Breast epithelium (tissue), 3 donors: ENCODE measurements at regions not wholly inside any gene's neighbourhood (a gene's known extent, or its start where the extent isn't known, plus 50 kb on each side); places are given as distances from the start of the nearest gene placed in this dataset.

Source experiments
- CTCF ChIP-seq, 3 donors: fragments of 450-650 bp; IDR thresholded peaks; one replicate each; pipeline ENCODE4 v1.5.1; 2016 to 2017; ENCODE audit warnings: antibody characterized with exemption in 3 of 3, mild to moderate bottlenecking in 3 of 3, moderate library complexity in 3 of 3
- POLR2AphosphoS5 ChIP-seq, 3 donors: sonication (generic); formaldehyde crosslinking; IDR thresholded peaks; one replicate each; pipeline ENCODE4 v1.6.1; 2017; ENCODE audit warnings: antibody characterized with exemption in 3 of 3

DNA sequence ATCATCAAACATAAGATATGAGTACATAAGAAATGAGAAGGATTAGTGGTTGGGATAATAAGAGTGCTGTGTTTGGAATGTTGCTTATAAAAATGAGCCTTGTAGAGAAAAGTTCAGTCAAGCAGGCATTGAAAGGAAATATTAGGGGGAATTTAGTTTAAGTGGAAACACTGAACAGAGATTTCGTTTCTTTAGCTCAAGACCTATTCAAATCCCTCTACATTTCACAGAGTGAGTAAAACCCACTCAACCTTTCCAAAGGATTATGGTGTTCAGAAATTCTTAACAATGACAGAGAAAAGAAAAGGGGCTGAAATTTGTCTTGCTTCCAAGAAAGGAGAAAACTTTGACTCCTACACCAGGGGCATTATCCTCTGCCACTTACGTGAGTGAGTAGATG lies 1072.4 kb upstream of the LCORL start:
- TF ChIP-seq CTCF (IDR thresholded peaks at IDR 0.05) (no peak), POLR2AphosphoS5 (IDR thresholded peaks at IDR 0.05) (no peak)
